K562 (cell line): ENCODE measurements at regions not wholly inside any gene's neighbourhood (a gene's known extent, or its start where the extent isn't known, plus 50 kb on each side); places are given as distances from the start of the nearest gene placed in this dataset.

ENCODE experiments used
- ATAC-seq: fragments of 200-7000 bp; cut with Tn5 transposase; 3 replicates; pipeline ENCODE4 v1.9.1; 2020; ENCODE audit warnings: moderate library complexity
- BruUV-seq: library from RNA; stranded (reverse); fragments of 400-500 nt; replicated peaks from 2 replicates; lab custom pipeline; 2021; lab: Mats Ljungman, UMichigan
- CTCF ChIA-PET: fragments of 300-600 bp; formaldehyde crosslinking; extraction: SDS; loops from one replicate; lab custom pipeline; 2021; ENCODE audit warnings: low intra/inter-chr PET ratio; lab: Yijun Ruan, JAX
- POLR2A ChIA-PET: fragments of 300-600, 350-650 bp; sonication (Branson Sonifier 250); formaldehyde crosslinking; extraction: SDS; loops from one replicate; lab custom pipeline; 2021; ENCODE audit warnings: antibody characterized with exemption, inconsistent platforms; lab: Yijun Ruan, JAX
- DNase-seq, 4 experiments: peaks; one replicate each; pipeline versions ENCODE4 v3.0.0 to v3.0.0-alpha.2; 2011 to 2018; ENCODE audit warnings: low spot score in 3 of 4, mixed read lengths in 3 of 4; ENCODE audit errors: extremely low read depth in 1 of 4
- FAIRE-seq: peaks from 2 replicates; lab custom pipeline; 2011; peaks lifted over from hg19 to GRCh38; lab: Jason Lieb, UNC
- H2AFZ ChIP-seq: 2 replicates; pipeline ENCODE4 v1.6.0; 2011; ENCODE audit warnings: low read depth, low read length, control low read depth, inconsistent platforms
- H3K27ac ChIP-seq: fragments of 200-600 bp; 3 replicates; pipeline ENCODE4 v1.8.0; 2011; ENCODE audit warnings: low read depth, mild to moderate bottlenecking, control low read depth, inconsistent platforms, low read length, moderate library complexity, mixed read lengths; ENCODE audit errors: extremely low read depth
- H3K27me3 ChIP-seq, 2 experiments: fragments of 300-600 bp in 1 of 2; 2 replicates in 1 of 2; 3 replicates in 1 of 2; pipeline versions ENCODE4 v1.6.0 to v1.8.0; 2011; ENCODE audit warnings: inconsistent platforms in 2 of 2, low read length in 2 of 2, mild to moderate bottlenecking in 1 of 2, mixed read lengths in 1 of 2, moderate library complexity in 1 of 2; ENCODE audit not compliant: control insufficient read depth in 2 of 2, insufficient read depth in 2 of 2
- H3K36me3 ChIP-seq: fragments of 300-600 bp; 3 replicates; pipeline ENCODE4 v1.8.0; 2011; ENCODE audit warnings: mild to moderate bottlenecking, low read length, inconsistent platforms; ENCODE audit not compliant: control insufficient read depth, insufficient read depth
- H3K4me1 ChIP-seq, 2 experiments: fragments of 200-600 bp in 1 of 2; replicated peaks in 1 of 2; 2 replicates in 1 of 2; 3 replicates in 1 of 2; pipeline versions ENCODE4 v1.5.1 to v1.8.0; 2011; ENCODE audit warnings: inconsistent platforms in 2 of 2, low read length in 2 of 2, mild to moderate bottlenecking in 1 of 2, mixed read lengths in 1 of 2, moderate library complexity in 1 of 2; ENCODE audit not compliant: control insufficient read depth in 2 of 2, insufficient read depth in 2 of 2
- H3K4me2 ChIP-seq: 2 replicates; pipeline ENCODE4 v1.6.1; 2011; ENCODE audit warnings: low read length, control low read depth, inconsistent platforms, mixed read lengths; ENCODE audit not compliant: insufficient read depth
- H3K4me3 ChIP-seq: fragments of 200-600 bp; sonication (generic), shearing (Covaris generic); 2 replicates; pipeline ENCODE4 v1.5.1; 2016; ENCODE audit warnings: control low read depth, inconsistent platforms
- H3K79me2 ChIP-seq: fragments of 200-600 bp; 3 replicates; pipeline ENCODE4 v1.8.0; 2011; ENCODE audit warnings: low read length, inconsistent platforms; ENCODE audit not compliant: control insufficient read depth, insufficient read depth
- H3K9ac ChIP-seq, 2 experiments: 2 replicates each; pipeline versions ENCODE4 v1.6.0 to v1.6.1; 2011; ENCODE audit warnings: low read depth in 2 of 2, low read length in 2 of 2, control low read depth in 1 of 2, inconsistent platforms in 1 of 2, mild to moderate bottlenecking in 1 of 2, mixed read lengths in 1 of 2; ENCODE audit not compliant: insufficient read depth in 1 of 2
- H3K9me1 ChIP-seq: one replicate; pipeline ENCODE4 v1.6.0; 2011; ENCODE audit warnings: inconsistent platforms, mild to moderate bottlenecking, low read length, moderate library complexity; ENCODE audit not compliant: control insufficient read depth, insufficient read depth
- H3K9me3 ChIP-seq: replicated peaks from 2 replicates; pipeline ENCODE4 v1.5.1; 2011; ENCODE audit warnings: low read depth, low read length, inconsistent platforms; ENCODE audit not compliant: control insufficient read depth, insufficient read depth
- H4K20me1 ChIP-seq: replicated peaks from 2 replicates; pipeline ENCODE4 v1.6.1; 2011; ENCODE audit warnings: low read length, inconsistent platforms, mixed read lengths; ENCODE audit not compliant: control insufficient read depth, insufficient read depth
- BDP1 ChIP-seq: IDR thresholded peaks from 3 replicates; pipeline ENCODE4 v1.6.1; 2011; ENCODE audit not compliant: insufficient read length, insufficient read depth
- CGGBP1 ChIP-seq: fragments of 250-450 bp; sonication (Bioruptor Pico); IDR thresholded peaks from 2 replicates; pipeline ENCODE4 v1.9.0; 2021; ENCODE audit warnings: mild to moderate bottlenecking
- ETV1 ChIP-seq: fragments of 450-650 bp; conservative IDR thresholded peaks from 2 replicates; pipeline ENCODE4 v1.6.1; 2016; ENCODE audit warnings: missing genetic modification characterization, control low read depth, low read depth, missing compliant biosample characterization
- FOXK2 ChIP-seq, 2 experiments: fragments of 450-650 bp; IDR thresholded peaks in 1 of 2; conservative IDR thresholded peaks in 1 of 2; 2 replicates each; pipeline ENCODE4 v1.6.1; 2016; ENCODE audit warnings: low read depth in 2 of 2, mild to moderate bottlenecking in 1 of 2
- GATAD2B ChIP-seq: fragments of 450-650 bp; IDR thresholded peaks from 2 replicates; pipeline ENCODE4 v1.6.1; 2017; ENCODE audit warnings: mild to moderate bottlenecking, borderline replicate concordance
- IFI16 ChIP-seq: fragments of 250-450 bp; sonication (Bioruptor Pico); IDR thresholded peaks from 2 replicates; pipeline ENCODE4 v2.1.2; 2022; ENCODE audit warnings: mild to moderate bottlenecking, inconsistent platforms
- SRF ChIP-seq, 2 experiments: fragments of 250-450, 450-650 bp in 1 of 2; sonication (Bioruptor Pico) in 1 of 2; sonication (generic) in 1 of 2; formaldehyde crosslinking; IDR thresholded peaks; 2 replicates each; pipeline versions ENCODE4 v1.5.0 to v1.5.1; 2020 to 2022; ENCODE audit warnings: mild to moderate bottlenecking in 1 of 2, missing genetic modification reagents in 1 of 2
- ZBTB11 ChIP-seq, 3 experiments: fragments of 200-800 bp in 1 of 3; fragments of 250-450 bp in 1 of 3; fragments of 450-650 bp in 1 of 3; sonication (Bioruptor Pico) in 1 of 3; sonication (Bioruptor generic) in 1 of 3; formaldehyde crosslinking in 1 of 3; IDR thresholded peaks; 2 replicates each; pipeline versions ENCODE4 v1.6.1 to v1.8.0; 2016 to 2022; ENCODE audit warnings: mild to moderate bottlenecking in 2 of 3, missing genetic modification characterization in 2 of 3, missing compliant biosample characterization in 1 of 3, moderate library complexity in 1 of 3
- ZKSCAN1 ChIP-seq: fragments of 150-350 bp; IDR thresholded peaks from 2 replicates; pipeline ENCODE4 v1.6.1; 2016; ENCODE audit warnings: low read depth, low read length
- ZNF133 ChIP-seq: fragments of 250-450 bp; sonication (Bioruptor Pico); IDR thresholded peaks from 2 replicates; pipeline ENCODE4 v1.4.0; 2020; ENCODE audit warnings: mild to moderate bottlenecking
- ZNF507 ChIP-seq: conservative IDR thresholded peaks from 2 replicates; pipeline ENCODE4 v1.6.1; 2017; ENCODE audit warnings: missing genetic modification characterization, missing compliant biosample characterization
- ZNF77 ChIP-seq: fragments of 250-450 bp; sonication (Bioruptor Pico); IDR thresholded peaks from 2 replicates; pipeline ENCODE4 v1.5.0; 2020
- WGBS: fragments of 100-300 bp; shearing (Covaris generic); methylation state at CpG from one replicate; pipeline ENCODE4 v1.1.6; 2016; ENCODE audit warnings: low coverage, mixed read lengths; ENCODE audit not compliant: insufficient coverage; ENCODE audit errors: missing lambda C conversion rate; 5-methylcytosine and 5-hydroxymethylcytosine counted together
- in situ Hi-C: fragments of 300-500 bp; cut with MboI; formaldehyde crosslinking; loops from 4 replicates; pipeline ENCODE4 v1.15.0; 2018; ENCODE audit warnings: inconsistent platforms, mixed read lengths
- intact Hi-C: fragments of 100-400 bp; cut with micrococcal nuclease; formaldehyde crosslinking; loops from 2 replicates; pipeline ENCODE4 v1.14.2; 2022
- TF ChIP-seq, protein P1 (sequence below), 2 experiments: fragments of 200-800 bp in 1 of 2; sonication (Bioruptor generic) in 1 of 2; sonication (generic) in 1 of 2; formaldehyde crosslinking in 1 of 2; IDR thresholded peaks in 1 of 2; conservative IDR thresholded peaks in 1 of 2; 2 replicates each; pipeline versions ENCODE4 v1.5.0 to v1.6.1; 2016 to 2020; ENCODE audit warnings: missing compliant biosample characterization in 1 of 2, missing genetic modification characterization in 1 of 2, missing genetic modification reagents in 1 of 2

- POLR2A ChIA-PET = interaction anchor here (0.6 to 0.7 kb wide), 2 partner anchors 38 to 804 kb away, joined by 3 read pairs; no protein-coding TSS in a partner anchor
- Histone ChIP-seq H3K27me3 (no peaks in the 10 kb centered on the region), H3K27ac (no peak overlapping the region), H3K4me2 (no peak overlapping the region), H3K9me1 (no peaks in the 10 kb centered on the region), H2AFZ (no peak overlapping the region), H3K4me1 (no peaks in the 10 kb centered on the region), H3K9ac (no peak overlapping the region), H3K36me3 (no peaks in the 10 kb centered on the region), H4K20me1 (no peaks in the 10 kb centered on the region), H3K4me3 (no peak overlapping the region), H3K79me2 (no peaks in the 10 kb centered on the region), H3K9me3 (no peaks in the 10 kb centered on the region)
- FAIRE-seq = no peak
- 0% methylated on average over 1 of the region's 1 CpG for WGBS
- CTCF ChIA-PET = no interaction called here
- intact Hi-C loops (no loop called here), in situ Hi-C loops (no loop called here)
- no peak for ATAC-seq
- no peak for DNase-seq
- no TSS peak for BruUV-seq
- TF ChIP-seq BDP1 (no peak), ETV1 (tag) (no peak), GATAD2B (no peak), ZNF133 (no peak), ZNF77 (CRISPR knock-in tag) (no peak), IFI16 (CRISPR knock-in tag) (no peak), ZBTB11 (CRISPR knock-in tag; IDR thresholded peaks at IDR 0.05) (no peak), ZNF507 (tag) (no peak), FOXK2 (conservative IDR thresholded peaks at IDR 0.05 in 1 of 2, IDR thresholded peaks at IDR 0.05 in 1 of 2; ENCODE audit: low read depth in 2 of 2) (no peak), SRF (CRISPR knock-in tag; IDR thresholded peaks at IDR 0.05) (no peak), CGGBP1 (CRISPR knock-in tag) (no peak), ZKSCAN1 (no peak)
- TF ChIP-seq, protein P1, sequence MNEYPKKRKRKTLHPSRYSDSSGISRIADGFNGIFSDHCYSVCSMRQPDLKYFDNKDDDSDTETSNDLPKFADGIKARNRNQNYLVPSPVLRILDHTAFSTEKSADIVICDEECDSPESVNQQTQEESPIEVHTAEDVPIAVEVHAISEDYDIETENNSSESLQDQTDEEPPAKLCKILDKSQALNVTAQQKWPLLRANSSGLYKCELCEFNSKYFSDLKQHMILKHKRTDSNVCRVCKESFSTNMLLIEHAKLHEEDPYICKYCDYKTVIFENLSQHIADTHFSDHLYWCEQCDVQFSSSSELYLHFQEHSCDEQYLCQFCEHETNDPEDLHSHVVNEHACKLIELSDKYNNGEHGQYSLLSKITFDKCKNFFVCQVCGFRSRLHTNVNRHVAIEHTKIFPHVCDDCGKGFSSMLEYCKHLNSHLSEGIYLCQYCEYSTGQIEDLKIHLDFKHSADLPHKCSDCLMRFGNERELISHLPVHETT (CRISPR knock-in tag; conservative IDR thresholded peaks at IDR 0.05 in 1 of 2, IDR thresholded peaks at IDR 0.05 in 1 of 2) = no peak
Observed at GRCh38 chr11:27868709-27869108, 168.5 kb upstream of the BDNF start.
